Posterior cingulate gyrus (tissue), 11 donors: ENCODE measurements at regions not wholly inside any gene's neighbourhood (a gene's known extent, or its start where the extent isn't known, plus 50 kb on each side); places are given as distances from the start of the nearest gene placed in this dataset.
"Not testable (repeated sequence)": the region's sequence is repeated elsewhere in the genome, so short reads cannot be mapped to it uniquely, and the experiment has no call there.

ENCODE experiments used
- DNase-seq, 10 donors: peaks; one replicate each; pipeline versions ENCODE4 v3.0.0 to v3.0.0-alpha.2; 2020 to 2021; ENCODE audit warnings: mixed read lengths in 3 of 10
- intact Hi-C: fragments of 100-400 bp; cut with DNase I; formaldehyde crosslinking; loops from one replicate; pipeline ENCODE4 v1.15.1; 2023

DNA sequence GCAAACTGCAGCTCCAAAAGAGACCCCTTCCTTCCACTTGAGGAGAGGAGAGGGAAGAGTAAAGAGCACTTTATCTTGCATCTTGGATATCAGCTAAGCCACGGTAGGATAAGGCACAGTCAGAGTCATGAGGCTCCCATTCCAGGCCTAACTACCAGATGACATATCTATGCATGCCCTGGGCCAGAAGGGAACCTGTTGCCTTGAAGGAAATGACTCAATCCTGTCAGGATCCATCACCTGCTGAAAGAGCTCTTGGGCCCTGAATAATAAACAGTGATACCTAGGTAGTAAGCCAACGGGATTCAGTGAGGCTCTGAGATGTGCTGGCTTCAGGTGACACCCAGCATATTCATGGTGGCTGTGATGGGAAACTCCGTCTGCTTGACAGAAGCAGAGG is 118.5 kb upstream of the EPHA3 start:
- intact Hi-C loops, result no loop called here
- peak in 1 of 10 donors; percentile 55 for DNase-seq

- no peak for DNase-seq
- intact Hi-C loops, result no loop called here
These were observed 115.9 kb upstream of the EPHA3 start for GRCh38 chr3:88991496-88991895.

- intact Hi-C loops, result no loop called here
- no peak for DNase-seq
These were observed 110.7 kb upstream of the EPHA3 start for GRCh38 chr3:88996691-88997090.

DNA sequence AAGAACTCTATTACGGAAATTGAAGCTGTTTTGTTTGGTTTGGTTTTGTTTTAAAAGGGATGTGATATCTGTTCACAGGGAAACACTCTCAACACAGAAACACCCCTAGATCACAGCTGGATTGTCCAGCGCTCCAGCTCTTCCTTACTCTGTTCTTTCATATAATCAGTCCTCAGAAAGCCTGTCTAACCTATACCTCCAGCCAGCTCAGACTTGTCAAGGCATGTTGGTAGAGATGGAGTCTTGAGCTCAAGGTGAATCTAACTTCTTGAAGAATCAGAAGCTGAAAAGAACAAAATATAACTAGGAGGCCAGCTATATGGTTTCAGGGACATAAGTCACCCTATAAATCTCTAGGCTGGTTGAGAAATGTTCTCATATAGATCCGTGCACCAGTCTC is 110.2 kb upstream of the EPHA3 start:
- no peak for DNase-seq
- intact Hi-C loops, result no loop called here

DNA sequence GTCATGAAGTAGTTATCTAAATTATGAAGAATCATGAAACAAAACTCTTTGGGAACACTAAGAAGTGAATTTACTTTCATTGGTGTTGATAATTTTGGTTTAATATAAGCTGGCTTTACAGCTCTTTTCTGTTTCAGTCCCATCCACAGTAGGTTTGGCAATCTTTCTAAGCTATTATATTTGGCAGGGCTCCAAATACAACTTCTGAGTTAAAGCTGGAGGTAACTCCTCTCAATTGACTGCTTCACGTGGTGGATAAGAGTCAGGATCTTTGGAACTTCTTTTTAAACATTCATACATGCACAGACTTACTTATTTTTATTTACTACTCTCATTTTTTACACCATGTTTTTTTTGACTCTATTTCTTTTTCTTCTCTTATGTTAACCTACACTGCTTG is 106.5 kb upstream of the EPHA3 start:
- no peak for DNase-seq
- intact Hi-C loops, result no loop called here

- intact Hi-C loops, result no loop called here
- no peak for DNase-seq
These were observed 105.2 kb upstream of the EPHA3 start for GRCh38 chr3:89002191-89002590.

- DNase-seq, result no peak
- intact Hi-C loops, result no loop called here
These were observed 93.9 kb upstream of the EPHA3 start for GRCh38 chr3:89013536-89013935.

- DNase-seq, result no peak
- intact Hi-C loops, result no loop called here
These were observed 89.9 kb upstream of the EPHA3 start for GRCh38 chr3:89017531-89017930.

DNA sequence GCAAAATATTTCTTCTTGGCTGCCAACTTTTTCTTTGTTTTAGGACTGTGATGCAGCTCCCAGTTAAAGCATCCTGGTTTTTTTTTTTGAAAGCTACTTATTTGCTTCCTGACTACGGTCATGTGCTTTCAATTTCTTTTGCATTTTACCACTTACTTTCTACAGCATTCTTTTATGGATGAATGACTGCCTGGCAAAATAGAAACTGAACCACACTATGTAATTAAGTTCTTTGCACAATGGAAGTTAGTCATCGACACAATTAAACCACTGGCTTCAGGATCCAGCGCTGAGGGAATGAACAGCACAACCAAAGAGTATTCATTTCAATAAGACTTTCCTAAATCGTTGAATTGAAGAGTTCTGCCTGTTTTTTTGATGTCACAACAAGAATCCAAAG is 82.2 kb upstream of the EPHA3 start:
- no peak for DNase-seq
- intact Hi-C loops, result no loop called here

DNA sequence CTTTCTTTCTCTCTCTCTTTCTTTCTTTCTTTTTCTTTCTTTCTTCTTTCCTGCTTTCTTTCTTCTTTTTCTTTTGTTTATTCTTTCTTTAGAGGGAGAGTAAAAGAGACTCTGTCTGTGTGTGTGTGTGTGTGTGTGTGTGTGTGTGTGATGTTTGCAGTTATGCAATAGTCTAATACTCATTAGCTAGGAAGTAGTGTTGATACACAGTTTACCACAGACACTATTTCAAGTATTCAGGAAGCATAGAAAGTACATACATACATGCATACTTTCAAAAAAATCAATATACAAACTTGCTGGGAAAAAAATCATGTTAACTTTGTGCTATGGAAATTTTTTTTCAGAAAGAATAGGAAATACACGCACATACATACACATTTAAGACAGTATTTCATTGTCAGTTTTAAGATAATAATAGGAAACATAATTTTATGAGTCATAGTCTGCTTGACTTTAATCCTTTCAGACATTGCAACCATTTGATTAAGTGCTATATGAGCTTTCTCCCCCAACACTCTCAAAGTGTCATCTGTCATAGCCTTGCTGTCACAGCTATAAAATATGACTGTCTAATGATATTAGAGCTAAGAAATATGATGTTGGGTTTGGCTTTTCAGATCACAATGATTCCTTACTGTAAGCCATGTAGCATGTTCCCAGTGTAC is 74.9 kb upstream of the EPHA3 start:
- no peak for DNase-seq

DNA sequence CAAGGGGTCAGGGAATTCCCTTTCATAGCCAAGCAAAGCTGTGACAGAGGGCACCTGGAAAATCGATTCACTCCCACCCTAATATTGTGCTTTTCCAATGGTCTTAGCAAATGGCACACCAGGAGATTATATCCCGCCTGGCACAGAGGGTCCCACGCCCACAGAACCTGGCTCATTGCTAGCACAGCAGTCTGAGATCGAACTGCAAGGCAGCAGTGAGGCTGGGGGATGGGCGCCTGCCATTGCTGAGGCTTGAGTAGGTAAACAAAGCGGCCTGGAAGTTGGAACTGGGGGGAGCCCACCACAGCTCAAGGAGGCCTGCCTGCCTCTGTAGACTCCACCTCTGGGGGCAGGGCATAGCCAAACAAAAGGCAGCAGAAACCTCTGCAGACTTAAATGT is 72.7 kb upstream of the EPHA3 start:
- peak in 1 of 10 donors; percentile 68 for DNase-seq
- intact Hi-C loops, result not testable (repeated sequence)

More for the DNA sequence above, 74.9 kb upstream of the EPHA3 start:
- intact Hi-C loops, result no loop called here

DNA sequence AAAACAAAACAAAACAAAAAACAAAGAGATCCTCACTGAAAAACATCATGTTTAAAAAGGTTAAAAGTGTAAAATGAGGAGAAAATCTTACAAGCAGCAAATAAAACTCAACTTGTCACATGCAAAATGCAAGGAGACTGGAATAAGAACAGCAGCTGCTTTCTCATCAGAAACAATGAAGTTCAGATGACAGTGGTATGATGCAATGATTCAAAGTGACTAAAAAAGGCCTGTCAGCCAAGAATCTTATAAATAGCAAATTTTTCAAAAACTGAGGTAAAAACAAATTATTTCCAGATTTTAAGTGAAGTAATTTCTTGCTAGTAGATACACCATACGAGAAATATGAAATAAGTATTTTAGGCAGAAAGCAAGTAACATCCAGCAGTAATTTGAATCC is 68.6 kb upstream of the EPHA3 start:
- intact Hi-C loops, result no loop called here
- no peak for DNase-seq

DNA sequence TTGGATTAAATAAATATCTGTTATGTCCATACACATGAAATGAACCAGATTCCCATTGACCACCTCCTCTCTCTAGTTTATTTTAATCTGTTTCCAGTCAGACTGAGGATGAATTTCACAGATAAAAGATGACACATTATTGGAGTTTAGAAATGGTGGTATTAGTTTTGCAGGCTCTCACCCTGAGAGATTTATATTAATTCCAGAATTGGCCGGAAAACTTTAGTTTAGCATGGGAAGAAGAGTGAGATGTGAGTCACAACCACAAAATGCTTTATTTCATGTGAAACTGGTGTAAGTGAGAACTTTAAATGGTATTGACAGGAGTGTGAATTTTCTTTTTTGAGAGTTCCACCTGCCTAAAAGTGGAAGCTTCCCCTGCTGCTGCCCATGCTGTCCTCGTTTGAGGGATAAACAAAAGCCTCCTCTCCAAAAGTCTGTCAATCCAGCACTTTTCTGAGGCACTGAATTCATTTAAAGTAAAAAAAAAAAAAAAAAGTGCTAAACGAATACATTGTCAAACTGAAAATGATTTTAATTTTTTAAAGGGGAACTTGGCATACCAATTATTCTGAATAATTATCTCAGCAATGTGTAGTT is 65.1 kb upstream of the EPHA3 start:
- DNase-seq, result peak in 1 of 10 donors; percentile 61
- intact Hi-C loops, result no loop called here

DNA sequence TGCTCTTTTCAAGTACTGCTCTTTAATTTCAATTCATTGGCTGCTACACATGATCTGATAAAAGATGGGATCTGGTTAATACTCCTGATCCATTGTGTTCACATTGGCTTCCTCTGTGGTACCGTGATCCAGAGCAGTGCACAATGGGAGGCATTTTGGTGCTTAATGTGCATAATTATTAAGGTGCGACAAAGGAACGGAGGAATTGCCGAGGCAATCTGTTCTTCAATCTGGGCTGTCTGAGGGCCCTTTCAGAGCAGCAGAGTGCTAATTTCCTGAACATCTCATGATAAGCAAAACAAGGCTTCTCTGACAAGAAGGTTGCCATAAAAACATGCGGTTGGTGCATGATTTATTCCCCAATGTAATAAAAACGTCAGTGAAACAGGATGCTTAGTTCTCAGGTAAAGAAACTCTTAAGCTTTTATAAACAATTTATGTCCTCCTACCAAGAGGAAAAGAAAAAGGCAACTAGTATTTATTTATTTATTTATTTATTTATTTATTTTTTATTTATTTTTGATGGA is 64.0 kb upstream of the EPHA3 start:
- intact Hi-C loops, result no loop called here
- DNase-seq, result no peak

GRCh38 chr3:89046661-89047060 is 60.8 kb upstream of the EPHA3 start:
- no peak for DNase-seq
- intact Hi-C loops, result no loop called here

DNA sequence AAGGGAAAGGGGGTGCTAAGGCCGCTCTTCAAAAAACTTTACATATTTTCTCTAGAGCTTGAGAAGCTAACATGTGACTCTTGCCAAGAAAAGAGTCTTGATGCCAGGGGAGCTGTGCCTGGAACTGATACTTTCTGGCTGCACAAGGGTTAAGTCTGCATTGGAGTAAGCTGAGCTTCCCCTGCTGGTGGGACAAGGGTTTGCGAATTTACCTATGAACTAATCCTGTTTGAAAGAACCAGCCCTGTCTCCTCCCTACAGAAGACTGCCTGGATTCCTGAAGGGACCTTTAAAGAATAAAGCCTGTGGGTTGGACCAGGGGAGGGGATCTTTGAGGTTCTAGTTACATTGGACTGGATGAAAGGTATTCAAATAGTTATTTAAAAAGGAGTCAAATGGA is 58.3 kb upstream of the EPHA3 start:
- intact Hi-C loops, result no loop called here
- no peak for DNase-seq

GRCh38 chr3:89052386-89052785 is 55.0 kb upstream of the EPHA3 start:
- no peak for DNase-seq
- intact Hi-C loops, result no loop called here

- DNase-seq, result no peak
- intact Hi-C loops, result no loop called here
These were observed 50.0 kb upstream of the EPHA3 start for GRCh38 chr3:89057398-89057797.
